ENCODE measurements at regions not wholly inside any gene's neighbourhood (a gene's known extent, or its start where the extent isn't known, plus 50 kb on each side); places are given as distances from the start of the nearest gene placed in this dataset.

DNA sequence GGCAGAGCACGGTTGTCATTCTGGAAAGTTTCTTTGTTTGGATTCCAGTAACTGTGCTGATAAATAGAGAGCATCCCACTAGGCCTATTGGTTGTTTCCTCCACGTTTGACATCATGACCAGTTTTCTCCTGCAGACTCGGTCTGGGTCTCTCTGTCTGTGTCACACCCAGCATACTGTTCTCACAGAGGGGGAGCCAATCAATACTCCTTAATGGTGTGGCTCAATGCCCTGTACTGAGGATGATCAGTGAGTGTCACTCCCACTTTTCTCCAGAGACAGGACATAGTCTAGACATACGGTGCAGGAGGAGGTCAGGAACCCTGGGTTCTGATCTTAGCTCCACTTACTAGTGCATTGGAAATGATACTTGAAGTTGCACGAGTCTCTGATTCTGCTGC lies 88.2 kb upstream of the BLID start:
- no peaks in the 10 kb centered on the region for H3K9me3 Mint-ChIP-seq (ENCODE audit: unreplicated experiment)
- peaks cover 29% of the 10 kb centered on the region for H3K27me3 Mint-ChIP-seq (ENCODE audit: insufficient read depth, unreplicated experiment)
- Histone ChIP-seq H3K36me3 (ENCODE audit: control insufficient read depth, insufficient read depth, low read length) (no peaks in the 10 kb centered on the region), H3K4me1 (peaks cover 9% of the 10 kb centered on the region), H3K9me3 (0 out of 2 replicates have a peak, but pooled peaks cover 3% of the 10 kb centered on the region), H3K27me3 (replicated peaks; ENCODE audit: control insufficient read depth, insufficient read depth, low read length) (peaks cover 2% of the 10 kb centered on the region), H3K4me3 (ENCODE audit: low read depth, low read length) (no peak overlapping the region)
- CTCF ChIA-PET = interaction anchor here (1.7 kb wide), 1 partner anchor 11 kb away, joined by 4 read pairs; no protein-coding TSS in a partner anchor
- intact Hi-C loops (cut with micrococcal nuclease; ENCODE audit: unreplicated experiment) = loop anchor here (2.0 kb wide), 1 partner anchor 89 kb away; no protein-coding TSS in a partner anchor
- no TSS peak for BruUV-seq (replicated peaks)
- H3K27ac Mint-ChIP-seq (ENCODE audit: unreplicated experiment) = no peak overlapping the region
- DNase-seq = no peak
- H3K4me3 Mint-ChIP-seq (ENCODE audit: unreplicated experiment) = no peak overlapping the region
- H3K4me1 Mint-ChIP-seq (ENCODE audit: low read depth, unreplicated experiment) = peaks cover 9% of the 10 kb centered on the region
- TF ChIP-seq, protein P1, sequence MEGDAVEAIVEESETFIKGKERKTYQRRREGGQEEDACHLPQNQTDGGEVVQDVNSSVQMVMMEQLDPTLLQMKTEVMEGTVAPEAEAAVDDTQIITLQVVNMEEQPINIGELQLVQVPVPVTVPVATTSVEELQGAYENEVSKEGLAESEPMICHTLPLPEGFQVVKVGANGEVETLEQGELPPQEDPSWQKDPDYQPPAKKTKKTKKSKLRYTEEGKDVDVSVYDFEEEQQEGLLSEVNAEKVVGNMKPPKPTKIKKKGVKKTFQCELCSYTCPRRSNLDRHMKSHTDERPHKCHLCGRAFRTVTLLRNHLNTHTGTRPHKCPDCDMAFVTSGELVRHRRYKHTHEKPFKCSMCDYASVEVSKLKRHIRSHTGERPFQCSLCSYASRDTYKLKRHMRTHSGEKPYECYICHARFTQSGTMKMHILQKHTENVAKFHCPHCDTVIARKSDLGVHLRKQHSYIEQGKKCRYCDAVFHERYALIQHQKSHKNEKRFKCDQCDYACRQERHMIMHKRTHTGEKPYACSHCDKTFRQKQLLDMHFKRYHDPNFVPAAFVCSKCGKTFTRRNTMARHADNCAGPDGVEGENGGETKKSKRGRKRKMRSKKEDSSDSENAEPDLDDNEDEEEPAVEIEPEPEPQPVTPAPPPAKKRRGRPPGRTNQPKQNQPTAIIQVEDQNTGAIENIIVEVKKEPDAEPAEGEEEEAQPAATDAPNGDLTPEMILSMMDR (IDR thresholded peaks at IDR 0.05; ENCODE audit: insufficient read depth in 1 of 2, low read depth in 1 of 2, low read length in 1 of 2, severe bottlenecking in 1 of 2, unreplicated experiment in 1 of 2) = no peak
- no peaks in the 10 kb centered on the region for H3K36me3 Mint-ChIP-seq (ENCODE audit: insufficient read depth, unreplicated experiment)
- POLR2A ChIA-PET = no interaction called here

DNA sequence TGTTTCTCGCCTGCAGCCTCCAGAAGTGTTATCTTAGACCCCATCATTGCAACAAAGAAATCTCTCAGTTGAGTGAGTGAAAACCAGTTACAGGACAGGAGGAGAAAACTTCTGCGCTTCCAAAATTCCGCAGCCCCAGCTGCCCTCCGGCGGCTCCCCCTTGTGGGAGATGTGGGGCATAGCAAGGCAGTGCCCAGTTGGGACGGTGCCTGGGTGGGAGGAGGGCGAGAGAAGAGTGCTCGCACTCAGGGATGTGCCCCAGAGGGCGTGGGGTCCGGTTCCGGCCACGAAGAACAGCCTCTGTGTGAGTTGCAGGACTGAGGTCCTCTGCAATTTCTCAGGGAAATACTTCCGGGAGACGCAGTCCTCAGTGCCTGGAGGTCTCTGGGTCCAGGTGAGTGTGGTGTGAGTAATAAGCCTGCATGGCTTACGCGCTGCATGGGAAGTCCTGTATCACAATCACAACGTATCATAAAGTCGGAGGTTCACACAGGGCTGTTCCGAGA lies 87.0 kb upstream of the BLID start:
- Mint-ChIP-seq H3K27ac (ENCODE audit: unreplicated experiment) (no peak overlapping the region), H3K27me3 (ENCODE audit: insufficient read depth, unreplicated experiment) (peaks cover 29% of the 10 kb centered on the region), H3K36me3 (ENCODE audit: insufficient read depth, unreplicated experiment) (no peaks in the 10 kb centered on the region), H3K4me1 (ENCODE audit: low read depth, unreplicated experiment) (peaks cover 9% of the 10 kb centered on the region), H3K4me3 (ENCODE audit: unreplicated experiment) (peak overlapping the region; percentile 43), H3K9me3 (ENCODE audit: unreplicated experiment) (no peaks in the 10 kb centered on the region)
- Histone ChIP-seq H3K4me1 (peaks cover 9% of the 10 kb centered on the region), H3K27me3 (replicated peaks; ENCODE audit: control insufficient read depth, insufficient read depth, low read length) (peaks cover 2% of the 10 kb centered on the region), H3K36me3 (ENCODE audit: control insufficient read depth, insufficient read depth, low read length) (no peaks in the 10 kb centered on the region), H3K4me3 (ENCODE audit: low read depth, low read length) (no peak overlapping the region), H3K9me3 (0 out of 2 replicates have a peak, but pooled peaks cover 3% of the 10 kb centered on the region)
- TF ChIP-seq, protein P1 (IDR thresholded peaks at IDR 0.05; ENCODE audit: insufficient read depth in 1 of 2, low read depth in 1 of 2, low read length in 1 of 2, severe bottlenecking in 1 of 2, unreplicated experiment in 1 of 2) = peak; percentile 98 to 99
- peak; percentile 59 to 82 for DNase-seq
- POLR2A ChIA-PET = no interaction called here
- intact Hi-C loops (cut with micrococcal nuclease; ENCODE audit: unreplicated experiment) = loop anchor here (1.0 to 2.0 kb wide), 3 partner anchors 94 to 547 kb away; no protein-coding TSS in a partner anchor
- BruUV-seq (replicated peaks) = no TSS peak
- CTCF ChIA-PET = interaction anchor here (0.8 to 2.1 kb wide), 7 partner anchors 12 to 548 kb away, joined by 3 to 11 read pairs (median 4); no protein-coding TSS in a partner anchor

DNA sequence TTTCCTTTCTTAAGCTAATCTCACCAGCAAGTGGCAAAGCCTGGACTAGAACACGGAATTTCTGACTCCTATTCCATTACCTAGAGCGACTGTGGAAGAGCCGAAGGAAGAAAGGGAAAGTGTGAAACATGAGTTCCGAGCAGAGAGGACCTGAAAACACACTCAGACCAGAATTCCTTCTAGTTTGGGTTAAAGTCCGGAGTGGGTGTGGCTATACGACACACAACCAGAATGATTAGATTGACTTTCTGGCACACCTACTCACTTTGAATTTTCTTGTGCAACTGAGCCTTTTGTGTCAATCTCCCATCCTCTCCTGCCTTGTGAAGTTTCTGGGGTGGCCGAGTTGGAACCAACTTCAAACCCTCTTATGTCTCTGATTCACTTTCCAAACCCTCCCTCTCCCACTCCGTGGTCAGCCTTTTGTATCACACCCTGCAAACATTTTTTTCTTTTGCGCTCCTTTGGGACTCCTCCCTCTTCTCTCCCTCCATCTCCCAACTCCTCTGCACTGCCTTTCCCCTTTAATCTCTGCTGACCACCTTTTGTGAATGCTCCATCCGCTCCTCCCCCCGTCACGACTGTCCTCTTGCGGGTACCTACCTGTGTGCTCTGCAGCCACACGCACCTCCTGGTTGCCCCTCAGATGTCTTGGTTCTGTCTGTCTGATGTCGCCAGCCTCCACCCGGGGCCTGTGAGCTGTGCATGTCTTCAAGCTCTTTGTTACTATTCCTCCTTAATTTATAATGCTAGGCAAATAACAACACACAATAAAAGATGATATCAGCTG lies 86.3 kb upstream of the BLID start:
- peak in 1 of 2 experiments; percentile 18 for DNase-seq
- H3K36me3 ChIP-seq (ENCODE audit: control insufficient read depth, insufficient read depth, low read length) = no peaks in the 10 kb centered on the region
- BruUV-seq (replicated peaks) = no TSS peak
- peaks cover 2% of the 10 kb centered on the region for H3K27me3 ChIP-seq (replicated peaks; ENCODE audit: control insufficient read depth, insufficient read depth, low read length)
- intact Hi-C loops (cut with micrococcal nuclease; ENCODE audit: unreplicated experiment) = loop anchor here (2.0 kb wide), 1 partner anchor 94 kb away; no protein-coding TSS in a partner anchor
- Mint-ChIP-seq H3K27me3 (ENCODE audit: insufficient read depth, unreplicated experiment) (peaks cover 32% of the 10 kb centered on the region), H3K9me3 (ENCODE audit: unreplicated experiment) (no peaks in the 10 kb centered on the region), H3K36me3 (ENCODE audit: insufficient read depth, unreplicated experiment) (no peaks in the 10 kb centered on the region), H3K27ac (ENCODE audit: unreplicated experiment) (no peak overlapping the region), H3K4me1 (ENCODE audit: low read depth, unreplicated experiment) (peaks cover 9% of the 10 kb centered on the region), H3K4me3 (ENCODE audit: unreplicated experiment) (peak overlapping the region; percentile 43)
- TF ChIP-seq, protein P1 (IDR thresholded peaks at IDR 0.05; ENCODE audit: insufficient read depth in 1 of 2, low read depth in 1 of 2, low read length in 1 of 2, severe bottlenecking in 1 of 2, unreplicated experiment in 1 of 2) = no peak
- CTCF ChIA-PET = interaction anchor here (0.8 to 2.1 kb wide), 6 partner anchors 13 to 548 kb away, joined by 3 to 11 read pairs (median 4); no protein-coding TSS in a partner anchor
- H3K4me1 ChIP-seq = peaks cover 9% of the 10 kb centered on the region
- POLR2A ChIA-PET = no interaction called here
- 0 out of 2 replicates have a peak, but pooled peaks cover 3% of the 10 kb centered on the region for H3K9me3 ChIP-seq
- H3K4me3 ChIP-seq (ENCODE audit: low read depth, low read length) = no peak overlapping the region

Measured in Caco-2 (cell line).